ENCODE measurements at regions not wholly inside any gene's neighbourhood (a gene's known extent, or its start where the extent isn't known, plus 50 kb on each side); places are given as distances from the start of the nearest gene placed in this dataset.

GRCh38 chr13:54305377-54305776 is 1276.8 kb downstream of the OLFM4 start:
- TF ChIP-seq ZNF10 (tag by site-specific recombination; IDR thresholded peaks at IDR 0.05): no peak
- no peak for TF ChIP-seq TCF7L2 (IDR thresholded peaks at IDR 0.05; ENCODE audit: borderline replicate concordance, low read depth, low read length)
